OCI-LY3 (cell line): ENCODE measurements at regions not wholly inside any gene's neighbourhood (a gene's known extent, or its start where the extent isn't known, plus 50 kb on each side); places are given as distances from the start of the nearest gene placed in this dataset.

ENCODE experiments used
- EZH2phosphoT487 ChIP-seq: fragments of 200-600 bp; shearing (Covaris generic); IDR thresholded peaks from 2 replicates; pipeline ENCODE4 v1.6.1; 2018; ENCODE audit warnings: antibody characterized with exemption, mixed run types, low read depth
- TF ChIP-seq, protein P1 (sequence below): fragments of 200-600, 300-600 bp; sonication (generic); IDR thresholded peaks from 2 replicates; pipeline ENCODE4 v1.5.1; 2014; ENCODE audit warnings: antibody characterized with exemption, low read length, low read depth

DNA sequence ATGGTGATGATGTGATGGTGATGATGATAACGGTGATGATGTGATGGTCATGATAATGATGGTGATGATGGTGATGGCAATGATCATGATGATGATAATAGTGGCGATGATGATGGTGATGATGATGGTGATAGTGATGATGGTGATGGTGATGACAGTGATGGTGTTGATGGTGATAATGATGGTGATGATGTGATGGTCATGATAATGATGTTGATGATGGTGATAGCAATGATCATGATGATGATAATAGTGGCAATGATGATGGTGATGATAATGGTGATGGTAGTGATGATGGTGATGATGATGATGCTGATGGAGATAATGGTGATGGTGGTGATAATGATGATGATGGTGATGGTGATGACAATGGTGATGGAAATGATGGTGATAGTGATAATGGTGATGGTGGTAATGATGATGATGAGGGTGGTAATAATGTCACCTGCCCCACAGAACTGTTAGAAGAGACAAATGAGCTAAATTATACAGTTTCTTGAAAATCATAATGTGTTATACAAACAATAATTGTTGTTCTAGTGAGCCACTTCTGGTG, 289.9 kb downstream of the ASMT start:
- TF ChIP-seq, protein P1, sequence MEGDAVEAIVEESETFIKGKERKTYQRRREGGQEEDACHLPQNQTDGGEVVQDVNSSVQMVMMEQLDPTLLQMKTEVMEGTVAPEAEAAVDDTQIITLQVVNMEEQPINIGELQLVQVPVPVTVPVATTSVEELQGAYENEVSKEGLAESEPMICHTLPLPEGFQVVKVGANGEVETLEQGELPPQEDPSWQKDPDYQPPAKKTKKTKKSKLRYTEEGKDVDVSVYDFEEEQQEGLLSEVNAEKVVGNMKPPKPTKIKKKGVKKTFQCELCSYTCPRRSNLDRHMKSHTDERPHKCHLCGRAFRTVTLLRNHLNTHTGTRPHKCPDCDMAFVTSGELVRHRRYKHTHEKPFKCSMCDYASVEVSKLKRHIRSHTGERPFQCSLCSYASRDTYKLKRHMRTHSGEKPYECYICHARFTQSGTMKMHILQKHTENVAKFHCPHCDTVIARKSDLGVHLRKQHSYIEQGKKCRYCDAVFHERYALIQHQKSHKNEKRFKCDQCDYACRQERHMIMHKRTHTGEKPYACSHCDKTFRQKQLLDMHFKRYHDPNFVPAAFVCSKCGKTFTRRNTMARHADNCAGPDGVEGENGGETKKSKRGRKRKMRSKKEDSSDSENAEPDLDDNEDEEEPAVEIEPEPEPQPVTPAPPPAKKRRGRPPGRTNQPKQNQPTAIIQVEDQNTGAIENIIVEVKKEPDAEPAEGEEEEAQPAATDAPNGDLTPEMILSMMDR: no peak
- no peak for TF ChIP-seq EZH2phosphoT487
